H1 (cell line): ENCODE measurements at regions not wholly inside any gene's neighbourhood (a gene's known extent, or its start where the extent isn't known, plus 50 kb on each side); places are given as distances from the start of the nearest gene placed in this dataset.

ENCODE experiments used
- CTCF ChIA-PET: fragments of 300-600 bp; sonication (Branson Sonifier 250); formaldehyde crosslinking; loops from one replicate; lab custom pipeline; 2021; ENCODE audit not compliant: partially characterized antibody; lab: Charles Lee
- POLR2A ChIA-PET: fragments of 300-600 bp; sonication (Branson Sonifier 250); formaldehyde crosslinking; loops from one replicate; lab custom pipeline; 2021; ENCODE audit warnings: inconsistent platforms; ENCODE audit not compliant: partially characterized antibody; lab: Charles Lee
- DNase-seq, 2 experiments: peaks; one replicate each; pipeline versions ENCODE4 v3.0.0 to v3.0.0-alpha.2; 2010 to 2022; ENCODE audit warnings: low spot score in 2 of 2, low read depth in 1 of 2, mixed read lengths in 1 of 2
- FAIRE-seq: peaks from 2 replicates; lab custom pipeline; 2011; peaks lifted over from hg19 to GRCh38; lab: Jason Lieb, UNC
- H2AFZ ChIP-seq: 2 replicates; pipeline ENCODE4 v1.8.1; 2012; ENCODE audit warnings: low read length, inconsistent platforms
- H2AK5ac ChIP-seq: 2 replicates; pipeline ENCODE4 v1.6.1; 2013; ENCODE audit warnings: low read depth, low read length
- H2BK120ac ChIP-seq: replicated peaks from 2 replicates; pipeline ENCODE3; 2013; ENCODE audit warnings: low read depth, low read length, inconsistent platforms
- H2BK12ac ChIP-seq: 2 replicates; pipeline ENCODE4 v1.6.1; 2013; ENCODE audit warnings: low read depth, low read length
- H2BK15ac ChIP-seq: 2 replicates; pipeline ENCODE4 v1.6.1; 2013; ENCODE audit warnings: low read length
- H2BK20ac ChIP-seq: 2 replicates; pipeline ENCODE4 v1.6.1; 2013; ENCODE audit warnings: low read length
- H2BK5ac ChIP-seq: 2 replicates; pipeline ENCODE4 v1.6.1; 2013; ENCODE audit warnings: low read depth, low read length
- H3K14ac ChIP-seq: 2 replicates; pipeline ENCODE4 v1.6.1; 2013; ENCODE audit warnings: inconsistent platforms; ENCODE audit not compliant: insufficient read length
- H3K18ac ChIP-seq: 2 replicates; pipeline ENCODE4 v1.6.1; 2013; ENCODE audit warnings: low read length; ENCODE audit errors: extremely low read depth
- H3K23ac ChIP-seq: 2 replicates; pipeline ENCODE4 v1.6.1; 2013; ENCODE audit warnings: inconsistent platforms; ENCODE audit not compliant: insufficient read length
- H3K23me2 ChIP-seq: 2 replicates; pipeline ENCODE4 v1.6.1; 2013; ENCODE audit warnings: low read depth, low read length
- H3K27ac ChIP-seq: 2 replicates; pipeline ENCODE4 v1.6.1; 2011; ENCODE audit warnings: low read depth, low read length, inconsistent platforms
- H3K27me3 ChIP-seq, 4 experiments: replicated peaks in 1 of 4; 1 replicate in 1 of 4; 2 replicates in 3 of 4; pipeline versions ENCODE4 v1.6.1 to v1.8.1; 2011 to 2013; ENCODE audit warnings: low read length in 3 of 4, mild to moderate bottlenecking in 3 of 4, inconsistent platforms in 2 of 4, mixed read lengths in 2 of 4, moderate library complexity in 1 of 4; ENCODE audit not compliant: control insufficient read depth in 3 of 4, insufficient read depth in 3 of 4; ENCODE audit errors: extremely low read depth in 1 of 4
- H3K36me3 ChIP-seq, 4 experiments: 2 replicates each; pipeline versions ENCODE4 v1.6.1 to v1.8.1; 2011 to 2013; ENCODE audit warnings: mild to moderate bottlenecking in 4 of 4, low read length in 3 of 4, moderate library complexity in 2 of 4, control low read depth in 1 of 4, inconsistent platforms in 1 of 4; ENCODE audit not compliant: insufficient read depth in 4 of 4, control insufficient read depth in 2 of 4
- H3K4ac ChIP-seq: replicated peaks from 2 replicates; pipeline ENCODE3; 2013; ENCODE audit warnings: low read length, low read depth, mixed read lengths, inconsistent platforms; ENCODE audit not compliant: insufficient read length
- H3K4me1 ChIP-seq, 4 experiments: replicated peaks in 1 of 4; 1 replicate in 1 of 4; 2 replicates in 3 of 4; pipeline versions ENCODE4 v1.6.1 to v1.8.1; 2011 to 2013; ENCODE audit warnings: low read length in 3 of 4, inconsistent platforms in 2 of 4, mixed read lengths in 1 of 4; ENCODE audit not compliant: insufficient read depth in 4 of 4, control insufficient read depth in 3 of 4
- H3K4me2 ChIP-seq, 2 experiments: 2 replicates each; pipeline versions ENCODE4 v1.6.1 to v1.8.1; 2011 to 2013; ENCODE audit warnings: low read depth in 2 of 2, low read length in 2 of 2, control low read depth in 1 of 2, inconsistent platforms in 1 of 2, mild to moderate bottlenecking in 1 of 2; ENCODE audit not compliant: insufficient read depth in 1 of 2
- H3K4me3 ChIP-seq, 4 experiments: fragments of 200-600, 300-600 bp in 1 of 4; sonication (generic), shearing (Covaris generic), sonication (Bioruptor Twin) in 1 of 4; 2 replicates each; pipeline versions ENCODE4 v1.5.1 to v1.8.1; 2011 to 2016; ENCODE audit warnings: low read length in 4 of 4, low read depth in 3 of 4, control low read depth in 2 of 4, inconsistent platforms in 2 of 4, mild to moderate bottlenecking in 2 of 4, mixed read lengths in 1 of 4, moderate library complexity in 1 of 4; ENCODE audit not compliant: insufficient read depth in 2 of 4; ENCODE audit errors: extremely low read depth in 1 of 4
- H3K56ac ChIP-seq: replicated peaks from 2 replicates; pipeline ENCODE3; 2013; ENCODE audit warnings: low read depth, mild to moderate bottlenecking, mixed read lengths, low read length, inconsistent platforms; ENCODE audit not compliant: insufficient read length
- H3K79me1 ChIP-seq: 2 replicates; pipeline ENCODE4 v1.6.1; 2013; ENCODE audit warnings: low read depth, low read length, control low read depth
- H3K79me2 ChIP-seq, 2 experiments: 2 replicates each; pipeline versions ENCODE4 v1.6.1 to v1.8.1; 2012 to 2013; ENCODE audit warnings: low read length in 2 of 2, mild to moderate bottlenecking in 2 of 2, inconsistent platforms in 1 of 2; ENCODE audit not compliant: insufficient read depth in 2 of 2, control insufficient read depth in 1 of 2
- H3K9ac ChIP-seq, 4 experiments: replicated peaks in 1 of 4; 1 replicate in 1 of 4; 2 replicates in 3 of 4; pipeline versions ENCODE4 v1.6.1 to v1.8.1; 2011 to 2013; ENCODE audit warnings: low read depth in 3 of 4, low read length in 3 of 4, control low read depth in 2 of 4, mild to moderate bottlenecking in 2 of 4, moderate library complexity in 2 of 4, inconsistent platforms in 1 of 4; ENCODE audit errors: extremely low read depth in 1 of 4
- H3K9me3 ChIP-seq, 2 experiments: 2 replicates each; pipeline versions ENCODE4 v1.6.1 to v1.8.1; 2012 to 2013; ENCODE audit warnings: mild to moderate bottlenecking in 2 of 2, moderate library complexity in 2 of 2, control low read depth in 1 of 2, inconsistent platforms in 1 of 2, low read depth in 1 of 2, low read length in 1 of 2, mixed read lengths in 1 of 2; ENCODE audit not compliant: insufficient read depth in 2 of 2
- H4K20me1 ChIP-seq, 2 experiments: replicated peaks in 1 of 2; 2 replicates each; pipeline versions ENCODE3 to v1.8.1; 2011 to 2013; ENCODE audit warnings: inconsistent platforms in 2 of 2, low read length in 2 of 2, mild to moderate bottlenecking in 1 of 2; ENCODE audit not compliant: insufficient read depth in 2 of 2, control insufficient read depth in 1 of 2
- H4K5ac ChIP-seq: 2 replicates; pipeline ENCODE4 v1.6.1; 2013; ENCODE audit warnings: low read length, low read depth, mixed read lengths, inconsistent platforms; ENCODE audit not compliant: insufficient read length
- H4K8ac ChIP-seq: 2 replicates; pipeline ENCODE4 v1.8.0; 2013; ENCODE audit warnings: mild to moderate bottlenecking, moderate library complexity, low read length, inconsistent platforms; ENCODE audit not compliant: insufficient read depth; ENCODE audit errors: extremely low read depth
- H4K91ac ChIP-seq: replicated peaks from 2 replicates; pipeline ENCODE3; 2013; ENCODE audit warnings: low read length, mixed read lengths, inconsistent platforms; ENCODE audit not compliant: insufficient read length
- ASH2L ChIP-seq: fragments of 200-600, 300-600 bp; sonication (generic); IDR thresholded peaks from one replicate; pipeline ENCODE4 v1.7.1; 2017; ENCODE audit warnings: low read length
- JUN ChIP-seq: IDR thresholded peaks from 2 replicates; pipeline ENCODE4 v1.6.1; 2011; ENCODE audit warnings: low read depth, mild to moderate bottlenecking, improper control_type of control experiment, low read length
- KDM4A ChIP-seq: IDR thresholded peaks from one replicate; pipeline ENCODE4 v1.7.1; 2012; ENCODE audit warnings: low read depth, mild to moderate bottlenecking, moderate library complexity, low read length, inconsistent platforms; ENCODE audit not compliant: severe bottlenecking
- MAX ChIP-seq: IDR thresholded peaks from 2 replicates; pipeline ENCODE4 v1.6.1; 2012; ENCODE audit warnings: inconsistent platforms
- POLR2AphosphoS5 ChIP-seq: IDR thresholded peaks from 2 replicates; pipeline ENCODE4 v1.6.1; 2011; ENCODE audit warnings: low read depth, low read length
- SAP30 ChIP-seq: fragments of 300-600 bp; sonication (generic); IDR thresholded peaks from 2 replicates; pipeline ENCODE4 v1.7.1; 2012; ENCODE audit warnings: low read length, moderate library complexity, mild to moderate bottlenecking, inconsistent platforms; ENCODE audit not compliant: insufficient read depth, insufficient replicate concordance
- SRF ChIP-seq: IDR thresholded peaks from 2 replicates; pipeline ENCODE4 v1.6.1; 2011; ENCODE audit warnings: mild to moderate bottlenecking, low read depth, low read length, moderate library complexity
- USF2 ChIP-seq: IDR thresholded peaks from 2 replicates; pipeline ENCODE4 v1.6.1; 2011; ENCODE audit warnings: low read length, improper control_type of control experiment
- YY1 ChIP-seq: IDR thresholded peaks from 2 replicates; pipeline ENCODE4 v1.6.1; 2011; ENCODE audit warnings: low read depth, mild to moderate bottlenecking, low read length
- WGBS, 2 experiments: shearing (Covaris generic) in 1 of 2; methylation state at CpG; one replicate each; pipeline versions ENCODE4 v1.1.6 to v1.1.7; 2013 to 2015; ENCODE audit warnings: low lambda C conversion rate in 2 of 2, mixed read lengths in 2 of 2, inconsistent platforms in 1 of 2, low coverage in 1 of 2, missing lambda C conversion rate in 1 of 2; ENCODE audit not compliant: insufficient replicate concordance in 2 of 2, insufficient coverage in 1 of 2, insufficient read length in 1 of 2; ENCODE audit errors: extremely low coverage in 1 of 2, missing lambda C conversion rate in 1 of 2; 5-methylcytosine and 5-hydroxymethylcytosine counted together

- Histone ChIP-seq H3K36me3 (no peaks in the 10 kb centered on the region), H4K20me1 (no peaks in the 10 kb centered on the region), H3K4me2 (no peak overlapping the region), H3K9ac (no peak overlapping the region), H3K27ac (no peak overlapping the region), H2BK12ac (no peak overlapping the region), H3K4me3 (no peak overlapping the region), H3K23ac (no peak overlapping the region), H3K9me3 (no peaks in the 10 kb centered on the region), H2BK5ac (no peak overlapping the region), H3K4ac (no peak overlapping the region), H2BK120ac (no peak overlapping the region), H2BK15ac (no peak overlapping the region), H4K91ac (no peak overlapping the region), H3K79me1 (no peaks in the 10 kb centered on the region), H3K14ac (no peak overlapping the region), H4K5ac (no peak overlapping the region), H3K18ac (no peak overlapping the region), H2BK20ac (no peak overlapping the region), H3K79me2 (no peaks in the 10 kb centered on the region), H2AFZ (no peak overlapping the region), H3K27me3 (no peaks in the 10 kb centered on the region), H2AK5ac (no peak overlapping the region), H4K8ac (no peak overlapping the region), H3K4me1 (no peaks in the 10 kb centered on the region), H3K56ac (no peak overlapping the region), H3K23me2 (no peaks in the 10 kb centered on the region; the same call in 1 of the 2 replicates)
- POLR2A ChIA-PET: no interaction called here
- CTCF ChIA-PET: no interaction called here
- FAIRE-seq (no peak), DNase-seq (no peak)
- WGBS, 2 experiments: 90% methylated on average over 2 of the region's 2 CpGs; no CpG with 5 or more reads in 1 of the 2 experiments
- TF ChIP-seq YY1 (no peak), POLR2AphosphoS5 (no peak), KDM4A (no peak), USF2 (no peak), JUN (no peak), MAX (no peak), SAP30 (no peak), SRF (no peak), ASH2L (no peak)
Observed at GRCh38 chr13:89678466-89679121, 1668.9 kb upstream of the MIR17HG start.
